ENCODE measurements at regions not wholly inside any gene's neighbourhood (a gene's known extent, or its start where the extent isn't known, plus 50 kb on each side); places are given as distances from the start of the nearest gene placed in this dataset.

DNA sequence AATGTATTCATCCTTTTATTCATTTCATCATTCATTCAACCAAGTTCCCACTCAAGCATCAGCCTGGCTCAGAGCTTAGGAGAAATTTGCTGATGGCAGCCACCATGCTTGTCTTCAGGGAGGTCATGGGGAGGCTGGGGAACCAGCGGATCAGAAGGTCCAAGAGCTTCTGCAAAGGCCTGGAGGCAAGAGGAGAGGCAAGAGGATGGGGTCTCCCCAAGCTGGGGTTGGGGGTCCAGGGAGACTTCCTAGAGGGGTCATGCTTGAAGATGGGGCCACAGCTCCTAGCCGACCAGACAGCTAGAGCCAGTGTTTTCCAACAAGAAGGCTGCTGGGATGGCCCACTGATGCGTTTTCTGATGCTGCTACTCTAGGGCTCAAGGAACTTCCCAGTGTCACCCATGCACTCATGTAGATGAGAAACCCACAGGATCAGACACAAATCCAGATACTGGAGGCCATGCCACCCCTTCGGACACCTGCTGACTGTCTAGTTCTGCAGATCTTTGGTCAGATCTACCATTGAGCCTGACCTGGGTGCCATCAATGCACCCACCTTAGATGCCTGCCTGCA lies 315.2 kb downstream of the AJAP1 start:
- Mint-ChIP-seq H3K4me3 (no peak overlapping the region), H3K27me3 (peaks cover 35% of the 10 kb centered on the region), H3K36me3 (ENCODE audit: insufficient read depth) (no peaks in the 10 kb centered on the region), H3K4me1 (no peaks in the 10 kb centered on the region), H3K9me3 (no peaks in the 10 kb centered on the region), H3K27ac (ENCODE audit: low read depth) (no peak overlapping the region)
- DNase-seq (ENCODE audit: low spot score in 2 of 2) = no peak
- no peak for ATAC-seq (replicated peaks; ENCODE audit: extremely low read depth, poor library complexity, severe bottlenecking)

GRCh38 chr1:4965346-4966075 lies 311.1 kb downstream of the AJAP1 start:
- H3K4me1 Mint-ChIP-seq = no peaks in the 10 kb centered on the region

GRCh38 chr1:4964634-4965345 lies 310.4 kb downstream of the AJAP1 start:
- ATAC-seq (replicated peaks; ENCODE audit: extremely low read depth, poor library complexity, severe bottlenecking) (no peak), DNase-seq (ENCODE audit: low spot score in 2 of 2) (no peak)
- no peak overlapping the region for H3K4me3 Mint-ChIP-seq
- H3K27ac Mint-ChIP-seq (ENCODE audit: low read depth) = no peak overlapping the region
- no peaks in the 10 kb centered on the region for H3K9me3 Mint-ChIP-seq
- H3K4me1 Mint-ChIP-seq = no peaks in the 10 kb centered on the region
- H3K27me3 Mint-ChIP-seq = peaks cover 65% of the 10 kb centered on the region
- H3K36me3 Mint-ChIP-seq (ENCODE audit: insufficient read depth) = no peaks in the 10 kb centered on the region

More at GRCh38 chr1:4965346-4966075, 311.1 kb downstream of the AJAP1 start:
- H3K27ac Mint-ChIP-seq (ENCODE audit: low read depth) = no peak overlapping the region
- DNase-seq (ENCODE audit: low spot score in 2 of 2) (no peak), ATAC-seq (replicated peaks; ENCODE audit: extremely low read depth, poor library complexity, severe bottlenecking) (no peak)
- H3K36me3 Mint-ChIP-seq (ENCODE audit: insufficient read depth) = no peaks in the 10 kb centered on the region
- peaks cover 58% of the 10 kb centered on the region for H3K27me3 Mint-ChIP-seq
- no peak overlapping the region for H3K4me3 Mint-ChIP-seq
- no peaks in the 10 kb centered on the region for H3K9me3 Mint-ChIP-seq

- Mint-ChIP-seq H3K4me1 (no peaks in the 10 kb centered on the region), H3K36me3 (ENCODE audit: insufficient read depth) (no peaks in the 10 kb centered on the region), H3K27ac (ENCODE audit: low read depth) (no peak overlapping the region), H3K9me3 (no peaks in the 10 kb centered on the region), H3K4me3 (no peak overlapping the region), H3K27me3 (peaks cover 59% of the 10 kb centered on the region)
- ATAC-seq (replicated peaks; ENCODE audit: extremely low read depth, poor library complexity, severe bottlenecking) = no peak
- no peak for DNase-seq (ENCODE audit: low spot score in 2 of 2)
Measured at GRCh38 chr1:4963251-4963650, 308.8 kb downstream of the AJAP1 start.

DNA sequence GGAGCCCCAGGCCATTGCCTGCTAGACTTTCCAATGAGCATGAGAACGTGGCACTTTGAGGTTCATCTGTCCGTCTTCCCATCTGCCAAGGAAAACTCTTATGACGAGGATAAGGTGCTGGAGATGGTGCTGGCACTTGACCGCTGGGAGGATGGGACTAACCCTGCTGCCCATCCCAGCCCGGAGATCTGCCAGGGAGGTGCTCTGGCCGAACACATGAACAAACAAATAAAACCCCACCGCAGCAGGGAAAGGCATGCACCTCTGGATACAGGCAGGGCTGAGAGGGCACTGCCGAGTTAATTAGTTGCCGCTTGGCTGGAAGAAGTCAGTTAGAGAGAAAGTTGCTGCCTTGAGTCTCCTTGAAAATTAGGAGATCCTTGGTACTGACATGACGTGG lies 308.4 kb downstream of the AJAP1 start:
- Mint-ChIP-seq H3K27me3 (peaks cover 55% of the 10 kb centered on the region), H3K4me1 (no peaks in the 10 kb centered on the region), H3K36me3 (ENCODE audit: insufficient read depth) (no peaks in the 10 kb centered on the region), H3K4me3 (no peak overlapping the region), H3K9me3 (no peaks in the 10 kb centered on the region), H3K27ac (ENCODE audit: low read depth) (no peak overlapping the region)
- no peak for DNase-seq (ENCODE audit: low spot score in 2 of 2)
- no peak for ATAC-seq (replicated peaks; ENCODE audit: extremely low read depth, poor library complexity, severe bottlenecking)

- H3K36me3 Mint-ChIP-seq (ENCODE audit: insufficient read depth) = no peaks in the 10 kb centered on the region
- H3K27me3 Mint-ChIP-seq = peaks cover 50% of the 10 kb centered on the region
- ATAC-seq (replicated peaks; ENCODE audit: extremely low read depth, poor library complexity, severe bottlenecking) (no peak), DNase-seq (ENCODE audit: low spot score in 2 of 2) (no peak)
- H3K4me3 Mint-ChIP-seq = no peak overlapping the region
- no peaks in the 10 kb centered on the region for H3K4me1 Mint-ChIP-seq
- no peaks in the 10 kb centered on the region for H3K9me3 Mint-ChIP-seq
- no peak overlapping the region for H3K27ac Mint-ChIP-seq (ENCODE audit: low read depth)
Measured at GRCh38 chr1:4961935-4962645, 307.7 kb downstream of the AJAP1 start.

DNA sequence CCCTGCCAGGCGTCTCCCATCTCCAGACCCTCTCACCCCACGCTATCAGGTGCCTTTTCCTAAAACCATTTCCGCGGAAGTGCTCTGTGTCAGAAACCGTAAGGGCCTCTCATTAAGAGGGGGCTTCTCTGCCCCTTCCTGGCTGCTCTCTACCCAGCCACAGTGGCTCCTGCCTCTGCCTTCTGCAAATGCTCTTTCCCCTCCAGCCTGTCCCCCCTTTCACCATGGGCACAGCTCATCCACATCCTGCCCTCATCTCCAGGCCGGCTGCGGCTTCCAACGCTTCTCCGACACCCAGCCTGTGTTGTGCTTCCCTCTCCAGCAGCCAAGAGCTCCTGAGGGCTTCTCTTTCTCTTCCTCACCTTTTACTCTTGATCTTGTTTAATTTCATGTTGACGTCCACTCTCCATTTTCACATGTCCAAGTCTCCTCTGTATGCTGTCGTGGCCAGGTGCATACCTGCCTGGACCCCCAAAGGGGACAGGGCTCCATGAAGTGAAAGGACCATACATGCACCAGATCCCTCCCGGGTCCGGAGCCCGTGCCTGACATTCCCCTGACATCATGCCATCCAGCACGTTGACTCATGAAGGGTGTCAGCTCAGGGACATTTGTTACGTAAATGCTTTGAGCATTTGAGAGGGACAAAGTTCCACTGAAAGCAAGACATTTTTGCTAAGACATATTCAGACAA lies 306.5 kb downstream of the AJAP1 start:
- no peak for ATAC-seq (replicated peaks; ENCODE audit: extremely low read depth, poor library complexity, severe bottlenecking)
- Mint-ChIP-seq H3K4me3 (no peak overlapping the region), H3K36me3 (ENCODE audit: insufficient read depth) (no peaks in the 10 kb centered on the region), H3K9me3 (no peaks in the 10 kb centered on the region), H3K27me3 (peaks cover 51% of the 10 kb centered on the region), H3K27ac (ENCODE audit: low read depth) (no peak overlapping the region), H3K4me1 (no peaks in the 10 kb centered on the region)
- DNase-seq (ENCODE audit: low spot score in 2 of 2) = no peak

DNA sequence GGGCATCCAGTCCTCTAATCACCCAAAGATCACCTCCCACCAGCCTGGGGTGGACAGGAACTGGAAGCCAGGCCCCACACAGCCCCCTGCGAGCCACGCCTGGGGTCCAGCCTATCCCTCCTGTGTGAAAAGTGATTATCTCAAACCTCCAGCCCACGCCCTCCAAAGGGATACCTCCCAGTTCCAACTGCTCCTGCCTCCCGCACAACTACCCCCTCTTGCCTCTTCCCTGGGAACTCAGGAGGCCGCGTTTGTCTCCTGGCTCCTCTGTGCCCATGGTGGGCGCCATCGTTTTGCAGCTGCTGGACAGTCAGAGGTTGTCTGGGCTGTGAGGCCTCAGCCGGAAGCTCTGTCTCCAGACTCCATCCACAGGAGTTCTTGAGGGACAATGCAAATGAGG lies 305.9 kb downstream of the AJAP1 start:
- Mint-ChIP-seq H3K36me3 (ENCODE audit: insufficient read depth) (no peaks in the 10 kb centered on the region), H3K4me1 (no peaks in the 10 kb centered on the region), H3K4me3 (no peak overlapping the region), H3K27ac (ENCODE audit: low read depth) (no peak overlapping the region), H3K27me3 (peaks cover 49% of the 10 kb centered on the region), H3K9me3 (no peaks in the 10 kb centered on the region)
- DNase-seq (ENCODE audit: low spot score in 2 of 2) = no peak
- no peak for ATAC-seq (replicated peaks; ENCODE audit: extremely low read depth, poor library complexity, severe bottlenecking)

GRCh38 chr1:4959216-4959615 lies 304.8 kb downstream of the AJAP1 start:
- Mint-ChIP-seq H3K36me3 (ENCODE audit: insufficient read depth) (no peaks in the 10 kb centered on the region), H3K4me1 (no peaks in the 10 kb centered on the region)

DNA sequence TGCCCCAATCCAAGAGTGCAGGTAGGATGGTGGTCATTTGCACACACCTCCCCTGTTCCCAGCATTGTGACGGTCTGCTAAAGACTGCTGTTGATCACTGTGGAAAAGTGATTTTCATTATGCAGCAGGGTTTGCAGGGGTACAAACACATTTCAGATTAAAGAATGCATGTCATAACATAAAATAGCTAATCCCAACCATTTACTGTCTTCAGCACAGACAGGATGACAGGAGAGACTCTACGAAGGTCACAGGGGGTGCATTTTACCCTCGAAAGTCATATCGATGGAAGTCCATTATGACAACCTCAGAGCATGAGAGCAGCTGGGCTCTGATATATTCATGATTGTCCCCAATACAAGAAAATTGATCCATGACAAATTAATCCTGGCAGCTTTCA lies 302.6 kb downstream of the AJAP1 start:
- Mint-ChIP-seq H3K4me3 (no peak overlapping the region), H3K4me1 (no peaks in the 10 kb centered on the region), H3K36me3 (ENCODE audit: insufficient read depth) (no peaks in the 10 kb centered on the region), H3K27ac (ENCODE audit: low read depth) (no peak overlapping the region), H3K9me3 (peaks cover 14% of the 10 kb centered on the region), H3K27me3 (peaks cover 49% of the 10 kb centered on the region)
- ATAC-seq (replicated peaks; ENCODE audit: extremely low read depth, poor library complexity, severe bottlenecking) = no peak
- no peak for DNase-seq (ENCODE audit: low spot score in 2 of 2)

More at GRCh38 chr1:4959216-4959615, 304.8 kb downstream of the AJAP1 start:
- Mint-ChIP-seq H3K9me3 (no peaks in the 10 kb centered on the region), H3K27me3 (peaks cover 48% of the 10 kb centered on the region), H3K27ac (ENCODE audit: low read depth) (no peak overlapping the region), H3K4me3 (no peak overlapping the region)
- DNase-seq (ENCODE audit: low spot score in 2 of 2) (no peak), ATAC-seq (replicated peaks; ENCODE audit: extremely low read depth, poor library complexity, severe bottlenecking) (no peak)

DNA sequence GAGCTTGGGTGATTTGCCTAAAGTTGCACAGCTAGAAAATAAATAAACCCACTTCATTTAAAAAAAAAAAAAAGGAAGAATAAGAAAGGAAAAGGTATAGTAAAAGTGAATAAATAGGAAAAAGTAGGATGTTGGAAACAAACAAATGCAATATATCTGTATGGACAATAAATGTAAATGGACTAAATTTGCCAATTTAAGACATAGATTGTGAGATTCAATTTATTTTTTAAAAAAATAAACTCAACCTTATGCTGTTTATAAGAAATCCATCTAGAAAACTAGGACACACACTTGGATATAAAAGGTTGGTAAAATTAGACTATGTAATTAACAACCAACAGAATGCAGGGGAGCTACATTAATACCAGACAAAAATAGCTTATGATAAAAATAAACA lies 300.0 kb downstream of the AJAP1 start:
- Mint-ChIP-seq H3K27me3 (peaks cover 41% of the 10 kb centered on the region), H3K9me3 (peaks cover 14% of the 10 kb centered on the region), H3K36me3 (ENCODE audit: insufficient read depth) (no peaks in the 10 kb centered on the region), H3K4me1 (no peaks in the 10 kb centered on the region), H3K4me3 (no peak overlapping the region), H3K27ac (ENCODE audit: low read depth) (no peak overlapping the region)
- DNase-seq (ENCODE audit: low spot score in 2 of 2) (no peak), ATAC-seq (replicated peaks; ENCODE audit: extremely low read depth, poor library complexity, severe bottlenecking) (no peak)

DNA sequence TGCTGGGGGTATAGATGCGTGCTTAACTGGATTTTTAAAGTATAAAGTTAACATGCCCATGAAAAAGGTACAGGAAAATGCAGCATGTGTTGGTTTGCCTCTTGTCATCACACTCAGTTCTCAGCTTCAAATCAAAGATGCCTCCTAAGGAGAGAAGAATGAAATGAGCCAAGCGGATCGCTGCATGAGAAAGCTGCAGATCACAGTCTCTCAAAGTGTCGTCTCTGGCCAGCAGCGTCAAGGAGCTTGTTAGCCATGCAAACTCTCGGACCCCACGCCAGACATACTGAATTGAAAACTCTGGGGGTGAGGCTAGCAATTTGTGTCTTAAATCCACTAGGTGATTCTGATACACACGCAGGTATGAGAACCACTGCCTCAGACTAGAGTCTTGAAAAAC lies 297.2 kb downstream of the AJAP1 start:
- no peak for DNase-seq (ENCODE audit: low spot score in 2 of 2)
- no peaks in the 10 kb centered on the region for H3K4me1 Mint-ChIP-seq
- no peaks in the 10 kb centered on the region for H3K36me3 Mint-ChIP-seq (ENCODE audit: insufficient read depth)
- no peak for ATAC-seq (replicated peaks; ENCODE audit: extremely low read depth, poor library complexity, severe bottlenecking)
- H3K9me3 Mint-ChIP-seq = peaks cover 14% of the 10 kb centered on the region
- no peak overlapping the region for H3K4me3 Mint-ChIP-seq
- H3K27me3 Mint-ChIP-seq = peaks cover 49% of the 10 kb centered on the region
- H3K27ac Mint-ChIP-seq (ENCODE audit: low read depth) = no peak overlapping the region
